ENCODE measurements at regions not wholly inside any gene's neighbourhood (a gene's known extent, or its start where the extent isn't known, plus 50 kb on each side); places are given as distances from the start of the nearest gene placed in this dataset.

- no peak for DNase-seq
- Histone ChIP-seq H3K27me3 (ENCODE audit: insufficient read depth, low read depth, severe bottlenecking) (no peaks in the 10 kb centered on the region), H3K4me3 (ENCODE audit: low read depth, low read length) (no peak overlapping the region), H3K36me3 (no peaks in the 10 kb centered on the region), H3K27ac (no peak overlapping the region), H3K9me3 (ENCODE audit: severe bottlenecking) (no peaks in the 10 kb centered on the region)
- TF ChIP-seq CTCF (IDR thresholded peaks at IDR 0.05; ENCODE audit: low read depth, low read length): no peak
Observed at GRCh38 chr3:81261996-81262395, 499.4 kb downstream of the GBE1 start.

GRCh38 chr3:81255463-81255862 is 506.0 kb downstream of the GBE1 start:
- no peak for DNase-seq
- Histone ChIP-seq H3K4me3 (ENCODE audit: low read depth, low read length) (no peak overlapping the region), H3K9me3 (ENCODE audit: severe bottlenecking) (no peaks in the 10 kb centered on the region), H3K36me3 (no peaks in the 10 kb centered on the region), H3K27me3 (ENCODE audit: insufficient read depth, low read depth, severe bottlenecking) (no peaks in the 10 kb centered on the region), H3K27ac (no peak overlapping the region)
- no peak for TF ChIP-seq CTCF (IDR thresholded peaks at IDR 0.05; ENCODE audit: low read depth, low read length)

GRCh38 chr3:81251096-81251495 is 510.3 kb downstream of the GBE1 start:
- Histone ChIP-seq H3K27ac (no peak overlapping the region), H3K9me3 (ENCODE audit: severe bottlenecking) (no peaks in the 10 kb centered on the region), H3K36me3 (no peaks in the 10 kb centered on the region), H3K27me3 (ENCODE audit: insufficient read depth, low read depth, severe bottlenecking) (no peaks in the 10 kb centered on the region), H3K4me3 (ENCODE audit: low read depth, low read length) (no peak overlapping the region)
- DNase-seq: no peak
- TF ChIP-seq CTCF (IDR thresholded peaks at IDR 0.05; ENCODE audit: low read depth, low read length): no peak

- H3K9me3 ChIP-seq (ENCODE audit: severe bottlenecking): no peaks in the 10 kb centered on the region
- no peak for DNase-seq
- no peak overlapping the region for H3K4me3 ChIP-seq (ENCODE audit: low read depth, low read length)
- H3K36me3 ChIP-seq: no peaks in the 10 kb centered on the region
- H3K27ac ChIP-seq: no peak overlapping the region
- no peaks in the 10 kb centered on the region for H3K27me3 ChIP-seq (ENCODE audit: insufficient read depth, low read depth, severe bottlenecking)
- no peak for TF ChIP-seq CTCF (IDR thresholded peaks at IDR 0.05; ENCODE audit: low read depth, low read length)
Observed at GRCh38 chr3:81249540-81250029, 511.9 kb downstream of the GBE1 start.

GRCh38 chr3:81245501-81245900 is 515.9 kb downstream of the GBE1 start:
- no peak for TF ChIP-seq CTCF (IDR thresholded peaks at IDR 0.05; ENCODE audit: low read depth, low read length)
- Histone ChIP-seq H3K27ac (no peak overlapping the region), H3K9me3 (ENCODE audit: severe bottlenecking) (no peaks in the 10 kb centered on the region), H3K36me3 (no peaks in the 10 kb centered on the region), H3K4me3 (ENCODE audit: low read depth, low read length) (no peak overlapping the region), H3K27me3 (ENCODE audit: insufficient read depth, low read depth, severe bottlenecking) (no peaks in the 10 kb centered on the region)
- DNase-seq: no peak

- no peak for TF ChIP-seq CTCF (IDR thresholded peaks at IDR 0.05; ENCODE audit: low read depth, low read length)
- H3K27me3 ChIP-seq (ENCODE audit: insufficient read depth, low read depth, severe bottlenecking): no peaks in the 10 kb centered on the region
- H3K4me3 ChIP-seq (ENCODE audit: low read depth, low read length): no peak overlapping the region
- DNase-seq: no peak
- no peak overlapping the region for H3K27ac ChIP-seq
- no peaks in the 10 kb centered on the region for H3K9me3 ChIP-seq (ENCODE audit: severe bottlenecking)
- no peaks in the 10 kb centered on the region for H3K36me3 ChIP-seq
Observed at GRCh38 chr3:81245043-81245442, 516.4 kb downstream of the GBE1 start.
